NT2/D1 (cell line): ENCODE measurements at regions not wholly inside any gene's neighbourhood (a gene's known extent, or its start where the extent isn't known, plus 50 kb on each side); places are given as distances from the start of the nearest gene placed in this dataset.

Source experiments
- SUZ12 ChIP-seq: IDR thresholded peaks from 2 replicates; pipeline ENCODE4 v1.6.1; 2011; ENCODE audit not compliant: insufficient read length, insufficient read depth; ENCODE audit errors: extremely low read depth
- ZNF274 ChIP-seq: IDR thresholded peaks from 2 replicates; pipeline ENCODE4 v1.6.1; 2011; ENCODE audit warnings: mild to moderate bottlenecking, low read depth, low read length

- TF ChIP-seq ZNF274: no peak
- no peak for TF ChIP-seq SUZ12
These were observed 388.9 kb downstream of the KCNRG start for GRCh38 chr13:50404116-50404515.
